ENCODE measurements at regions not wholly inside any gene's neighbourhood (a gene's known extent, or its start where the extent isn't known, plus 50 kb on each side); places are given as distances from the start of the nearest gene placed in this dataset.

- no peak overlapping the region for H3K9ac ChIP-seq
- no peak overlapping the region for H3K4me3 ChIP-seq
- H3K9me3 ChIP-seq, result no peaks in the 10 kb centered on the region
- TF ChIP-seq Cebpa-rat (IDR thresholded peaks at IDR 0.05), result no peak
- no peaks in the 10 kb centered on the region for H3K4me1 ChIP-seq
- no peaks in the 10 kb centered on the region for H3K27me3 ChIP-seq
- H4K20me1 ChIP-seq, result no peaks in the 10 kb centered on the region
- no peak overlapping the region for H3K27ac ChIP-seq
- H3K36me3 ChIP-seq, result no peaks in the 10 kb centered on the region
- H3K4me2 ChIP-seq, result no peak overlapping the region
These were observed 681.2 kb downstream of the EPHA4 start for GRCh38 chr2:220890931-220891330.

- Histone ChIP-seq H3K27me3 (no peaks in the 10 kb centered on the region), H3K4me2 (no peak overlapping the region), H3K36me3 (no peaks in the 10 kb centered on the region), H3K9me3 (no peaks in the 10 kb centered on the region), H3K4me3 (no peak overlapping the region), H4K20me1 (no peaks in the 10 kb centered on the region), H3K4me1 (no peaks in the 10 kb centered on the region), H3K27ac (no peak overlapping the region), H3K9ac (no peak overlapping the region)
- TF ChIP-seq Cebpa-rat (IDR thresholded peaks at IDR 0.05), result no peak
These were observed 680.7 kb downstream of the EPHA4 start for GRCh38 chr2:220891405-220891804.

GRCh38 chr2:220892018-220892634, 680.0 kb downstream of the EPHA4 start:
- no peak overlapping the region for H3K4me2 ChIP-seq
- H3K36me3 ChIP-seq, result no peaks in the 10 kb centered on the region
- no peaks in the 10 kb centered on the region for H3K9me3 ChIP-seq
- H3K27me3 ChIP-seq, result no peaks in the 10 kb centered on the region
- H3K4me3 ChIP-seq, result no peak overlapping the region
- TF ChIP-seq Cebpa-rat (IDR thresholded peaks at IDR 0.05), result no peak
- H3K9ac ChIP-seq, result no peak overlapping the region
- H3K27ac ChIP-seq, result no peak overlapping the region
- H4K20me1 ChIP-seq, result no peaks in the 10 kb centered on the region
- H3K4me1 ChIP-seq, result no peaks in the 10 kb centered on the region

- TF ChIP-seq Cebpa-rat (IDR thresholded peaks at IDR 0.05), result no peak
- Histone ChIP-seq H3K9me3 (no peaks in the 10 kb centered on the region), H3K4me3 (no peak overlapping the region), H3K27ac (no peak overlapping the region), H3K27me3 (no peaks in the 10 kb centered on the region), H3K36me3 (no peaks in the 10 kb centered on the region), H3K4me1 (no peaks in the 10 kb centered on the region), H4K20me1 (no peaks in the 10 kb centered on the region), H3K9ac (no peak overlapping the region), H3K4me2 (no peak overlapping the region)
These were observed 678.7 kb downstream of the EPHA4 start for GRCh38 chr2:220893411-220893810.

GRCh38 chr2:220894069-220894468, 678.0 kb downstream of the EPHA4 start:
- H3K36me3 ChIP-seq, result no peaks in the 10 kb centered on the region
- no peaks in the 10 kb centered on the region for H3K4me1 ChIP-seq
- H3K4me2 ChIP-seq, result no peak overlapping the region
- no peak for TF ChIP-seq Cebpa-rat (IDR thresholded peaks at IDR 0.05)
- H3K9me3 ChIP-seq, result no peaks in the 10 kb centered on the region
- no peaks in the 10 kb centered on the region for H3K27me3 ChIP-seq
- no peak overlapping the region for H3K4me3 ChIP-seq
- H3K9ac ChIP-seq, result no peak overlapping the region
- H4K20me1 ChIP-seq, result no peaks in the 10 kb centered on the region
- H3K27ac ChIP-seq, result no peak overlapping the region

GRCh38 chr2:220899492-220899891, 672.6 kb downstream of the EPHA4 start:
- no peak for TF ChIP-seq Cebpa-rat (IDR thresholded peaks at IDR 0.05)
- Histone ChIP-seq H3K9me3 (no peaks in the 10 kb centered on the region), H3K27me3 (no peaks in the 10 kb centered on the region)

GRCh38 chr2:220904015-220904414, 668.1 kb downstream of the EPHA4 start:
- H3K9me3 ChIP-seq, result no peaks in the 10 kb centered on the region

More at GRCh38 chr2:220899492-220899891, 672.6 kb downstream of the EPHA4 start:
- Histone ChIP-seq H3K9ac (no peak overlapping the region), H3K4me1 (no peaks in the 10 kb centered on the region), H3K27ac (no peak overlapping the region), H4K20me1 (no peaks in the 10 kb centered on the region), H3K36me3 (no peaks in the 10 kb centered on the region), H3K4me3 (no peak overlapping the region), H3K4me2 (no peak overlapping the region)

GRCh38 chr2:220913384-220913783, 658.7 kb downstream of the EPHA4 start:
- Histone ChIP-seq H3K4me2 (no peak overlapping the region), H3K4me1 (no peaks in the 10 kb centered on the region)
- TF ChIP-seq Cebpa-rat (IDR thresholded peaks at IDR 0.05), result no peak

More at GRCh38 chr2:220904015-220904414, 668.1 kb downstream of the EPHA4 start:
- no peak overlapping the region for H3K27ac ChIP-seq
- no peak overlapping the region for H3K4me3 ChIP-seq
- H3K4me1 ChIP-seq, result no peaks in the 10 kb centered on the region
- no peaks in the 10 kb centered on the region for H4K20me1 ChIP-seq
- TF ChIP-seq Cebpa-rat (IDR thresholded peaks at IDR 0.05), result no peak
- no peaks in the 10 kb centered on the region for H3K36me3 ChIP-seq
- H3K27me3 ChIP-seq, result no peaks in the 10 kb centered on the region
- no peak overlapping the region for H3K4me2 ChIP-seq
- no peak overlapping the region for H3K9ac ChIP-seq

GRCh38 chr2:220915092-220915623, 656.9 kb downstream of the EPHA4 start:
- Histone ChIP-seq H3K4me2 (no peak overlapping the region), H3K9ac (no peak overlapping the region)

More at GRCh38 chr2:220913384-220913783, 658.7 kb downstream of the EPHA4 start:
- Histone ChIP-seq H3K4me3 (no peak overlapping the region), H3K9me3 (no peaks in the 10 kb centered on the region), H3K9ac (no peak overlapping the region), H3K36me3 (no peaks in the 10 kb centered on the region), H3K27me3 (no peaks in the 10 kb centered on the region), H4K20me1 (no peaks in the 10 kb centered on the region), H3K27ac (no peak overlapping the region)

GRCh38 chr2:220916931-220917330, 655.2 kb downstream of the EPHA4 start:
- Histone ChIP-seq H4K20me1 (no peaks in the 10 kb centered on the region), H3K9ac (no peak overlapping the region), H3K9me3 (no peaks in the 10 kb centered on the region), H3K4me3 (no peak overlapping the region), H3K4me1 (no peaks in the 10 kb centered on the region), H3K36me3 (no peaks in the 10 kb centered on the region), H3K4me2 (no peak overlapping the region), H3K27me3 (no peaks in the 10 kb centered on the region), H3K27ac (no peak overlapping the region)
- no peak for TF ChIP-seq Cebpa-rat (IDR thresholded peaks at IDR 0.05)

More at GRCh38 chr2:220915092-220915623, 656.9 kb downstream of the EPHA4 start:
- no peaks in the 10 kb centered on the region for H3K9me3 ChIP-seq
- no peaks in the 10 kb centered on the region for H4K20me1 ChIP-seq
- TF ChIP-seq Cebpa-rat (IDR thresholded peaks at IDR 0.05), result no peak
- H3K4me3 ChIP-seq, result no peak overlapping the region
- H3K27me3 ChIP-seq, result no peaks in the 10 kb centered on the region
- no peaks in the 10 kb centered on the region for H3K36me3 ChIP-seq
- H3K27ac ChIP-seq, result no peak overlapping the region
- no peaks in the 10 kb centered on the region for H3K4me1 ChIP-seq
